Esophagus muscularis mucosa (tissue), 4 donors: ENCODE measurements at regions not wholly inside any gene's neighbourhood (a gene's known extent, or its start where the extent isn't known, plus 50 kb on each side); places are given as distances from the start of the nearest gene placed in this dataset.

Source experiments
- DNase-seq: peaks from one replicate; pipeline ENCODE4 v3.0.0-alpha.2; 2017; ENCODE audit errors: extremely low spot score
- H3K27ac ChIP-seq, 4 donors: fragments of 200-600 bp; sonication (generic); replicated peaks in 1 of 4; 1 replicate in 3 of 4; 2 replicates in 1 of 4; pipeline ENCODE4 v1.5.1; 2016 to 2019; ENCODE audit warnings: mild to moderate bottlenecking in 1 of 4
- H3K27me3 ChIP-seq, 4 donors: fragments of 200-600 bp; sonication (generic); one replicate each; pipeline versions ENCODE4 v1.5.1 to v1.6.0; 2016 to 2019
- H3K36me3 ChIP-seq, 4 donors: fragments of 200-600 bp; sonication (generic); one replicate each; pipeline ENCODE4 v1.5.1; 2016 to 2019
- H3K4me1 ChIP-seq, 4 donors: fragments of 200-600 bp; sonication (generic); one replicate each; pipeline ENCODE4 v1.5.1; 2016 to 2019
- H3K4me3 ChIP-seq, 4 donors: fragments of 200-600 bp; sonication (generic); 1 replicate in 2 of 4; 2 replicates in 2 of 4; pipeline ENCODE4 v1.5.1; 2016 to 2019; ENCODE audit warnings: mild to moderate bottlenecking in 4 of 4, moderate library complexity in 1 of 4
- H3K9me3 ChIP-seq, 4 donors: fragments of 200-600 bp; sonication (generic); 1 replicate in 3 of 4; 2 replicates in 1 of 4; pipeline ENCODE4 v1.5.1; 2016 to 2019
- EP300 ChIP-seq: sonication (generic); formaldehyde crosslinking; IDR thresholded peaks from one replicate; pipeline ENCODE4 v1.6.1; 2017; ENCODE audit warnings: antibody characterized with exemption
- POLR2A ChIP-seq: fragments of 450-650 bp; IDR thresholded peaks from one replicate; pipeline ENCODE4 v1.6.1; 2017; ENCODE audit warnings: antibody characterized with exemption, moderate library complexity, mild to moderate bottlenecking, low read depth
- POLR2AphosphoS5 ChIP-seq, 2 donors: sonication (generic); formaldehyde crosslinking; IDR thresholded peaks; one replicate each; pipeline ENCODE4 v1.6.1; 2017; ENCODE audit warnings: antibody characterized with exemption in 2 of 2
- WGBS: methylation state at CpG from one replicate; pipeline ENCODE4 v1.1.5; 2018; 5-methylcytosine and 5-hydroxymethylcytosine counted together
- intact Hi-C: fragments of 100-400 bp; cut with DNase I; formaldehyde crosslinking; loops from one replicate; pipeline ENCODE4 v1.15.1; 2023
- TF ChIP-seq, protein P1 (sequence below), 3 experiments: fragments of 200-600 bp in 2 of 3; fragments of 450-650 bp in 1 of 3; sonication (generic) in 2 of 3; IDR thresholded peaks; one replicate each; pipeline ENCODE4 v1.5.1; 2017 to 2019; ENCODE audit warnings: antibody characterized with exemption in 3 of 3, mild to moderate bottlenecking in 2 of 3, moderate library complexity in 1 of 3

DNA sequence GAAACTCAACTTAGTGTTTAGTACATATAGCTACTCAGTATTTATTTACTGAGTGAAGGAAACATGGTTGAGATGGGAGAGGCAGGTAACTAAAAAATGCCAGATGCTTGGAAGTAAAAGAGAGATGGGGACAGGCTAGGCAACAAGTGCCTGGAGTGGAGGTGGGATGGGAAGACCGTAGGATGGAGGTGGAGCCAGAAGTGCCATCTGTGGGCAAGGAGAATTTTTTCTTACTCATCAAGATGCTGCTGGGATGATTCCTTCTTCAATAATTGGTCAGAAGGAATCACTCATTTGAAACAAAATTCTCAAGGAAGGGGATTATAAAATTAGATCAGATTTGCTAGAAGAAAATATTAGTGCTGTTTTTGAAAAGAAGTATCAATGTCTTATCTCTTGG lies 72.9 kb downstream of the IFI44 start:
- DNase-seq, result no peak
- TF ChIP-seq, protein P1, sequence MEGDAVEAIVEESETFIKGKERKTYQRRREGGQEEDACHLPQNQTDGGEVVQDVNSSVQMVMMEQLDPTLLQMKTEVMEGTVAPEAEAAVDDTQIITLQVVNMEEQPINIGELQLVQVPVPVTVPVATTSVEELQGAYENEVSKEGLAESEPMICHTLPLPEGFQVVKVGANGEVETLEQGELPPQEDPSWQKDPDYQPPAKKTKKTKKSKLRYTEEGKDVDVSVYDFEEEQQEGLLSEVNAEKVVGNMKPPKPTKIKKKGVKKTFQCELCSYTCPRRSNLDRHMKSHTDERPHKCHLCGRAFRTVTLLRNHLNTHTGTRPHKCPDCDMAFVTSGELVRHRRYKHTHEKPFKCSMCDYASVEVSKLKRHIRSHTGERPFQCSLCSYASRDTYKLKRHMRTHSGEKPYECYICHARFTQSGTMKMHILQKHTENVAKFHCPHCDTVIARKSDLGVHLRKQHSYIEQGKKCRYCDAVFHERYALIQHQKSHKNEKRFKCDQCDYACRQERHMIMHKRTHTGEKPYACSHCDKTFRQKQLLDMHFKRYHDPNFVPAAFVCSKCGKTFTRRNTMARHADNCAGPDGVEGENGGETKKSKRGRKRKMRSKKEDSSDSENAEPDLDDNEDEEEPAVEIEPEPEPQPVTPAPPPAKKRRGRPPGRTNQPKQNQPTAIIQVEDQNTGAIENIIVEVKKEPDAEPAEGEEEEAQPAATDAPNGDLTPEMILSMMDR (IDR thresholded peaks at IDR 0.05), result no peak
- TF ChIP-seq POLR2AphosphoS5 (IDR thresholded peaks at IDR 0.05) (no peak), EP300 (no peak), POLR2A (no peak)
- Histone ChIP-seq H3K36me3 (no peaks in the 10 kb centered on the region), H3K9me3 (no peaks in the 10 kb centered on the region), H3K4me3 (no peak overlapping the region), H3K27ac (no peak overlapping the region), H3K4me1 (no peaks in the 10 kb centered on the region), H3K27me3 (no peaks in the 10 kb centered on the region)
- 62% methylated on average over 1 of the region's 1 CpG for WGBS
- intact Hi-C loops, result no loop called here

DNA sequence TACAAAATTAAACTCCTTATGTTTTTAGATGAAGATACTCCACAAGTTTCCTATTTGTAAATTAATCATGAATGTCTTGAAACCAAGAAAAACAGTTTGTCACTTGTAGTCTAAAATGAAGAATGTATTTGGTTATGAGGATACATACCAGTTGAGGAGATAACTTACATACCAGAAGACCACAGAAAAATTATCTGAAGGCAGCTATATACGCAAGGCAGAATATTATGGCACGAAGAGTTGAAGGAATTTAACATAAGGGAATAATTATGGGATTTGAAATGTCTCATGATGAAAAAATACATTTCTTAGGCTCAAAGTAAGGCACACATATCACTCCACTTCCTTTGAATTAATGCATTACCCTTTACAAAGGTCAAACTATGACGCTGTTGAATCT lies 73.3 kb downstream of the IFI44 start:
- intact Hi-C loops, result no loop called here
- Histone ChIP-seq H3K27ac (no peak overlapping the region), H3K9me3 (no peaks in the 10 kb centered on the region), H3K27me3 (no peaks in the 10 kb centered on the region), H3K4me1 (no peaks in the 10 kb centered on the region), H3K4me3 (no peak overlapping the region), H3K36me3 (no peaks in the 10 kb centered on the region)
- DNase-seq, result no peak
- TF ChIP-seq POLR2A (no peak), POLR2AphosphoS5 (IDR thresholded peaks at IDR 0.05) (no peak), EP300 (no peak)
- TF ChIP-seq, protein P1 (IDR thresholded peaks at IDR 0.05), result no peak
- 75% methylated on average over 3 of the region's 3 CpGs for WGBS

DNA sequence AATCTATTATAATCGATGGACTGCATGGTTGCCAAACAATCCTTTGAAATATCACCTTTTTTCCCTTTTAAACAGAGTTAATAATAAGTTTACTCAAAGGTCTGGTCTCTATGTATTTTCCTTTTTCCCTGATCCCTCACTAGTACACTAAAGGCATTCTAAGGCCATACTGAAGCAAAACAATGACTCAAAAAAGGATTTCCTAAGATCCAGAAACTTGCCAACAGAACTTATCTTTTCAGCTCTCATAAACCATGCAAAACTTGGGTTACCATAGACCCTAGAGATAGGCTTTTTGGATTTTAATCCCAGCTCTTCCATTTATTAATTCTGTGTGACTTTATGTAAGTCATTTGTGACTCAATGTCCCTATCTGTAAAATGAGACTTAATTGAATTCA lies 77.1 kb downstream of the IFI44 start:
- Histone ChIP-seq H3K36me3 (no peaks in the 10 kb centered on the region), H3K27ac (no peak overlapping the region), H3K9me3 (no peaks in the 10 kb centered on the region), H3K4me3 (no peak overlapping the region), H3K27me3 (no peaks in the 10 kb centered on the region), H3K4me1 (no peaks in the 10 kb centered on the region)
- TF ChIP-seq, protein P1 (IDR thresholded peaks at IDR 0.05), result no peak
- TF ChIP-seq POLR2A, result no peak
- TF ChIP-seq POLR2AphosphoS5 (IDR thresholded peaks at IDR 0.05), result no peak
- no peak for TF ChIP-seq EP300
- 81% methylated on average over 1 of the region's 1 CpG for WGBS
- DNase-seq, result no peak
- intact Hi-C loops, result no loop called here

DNA sequence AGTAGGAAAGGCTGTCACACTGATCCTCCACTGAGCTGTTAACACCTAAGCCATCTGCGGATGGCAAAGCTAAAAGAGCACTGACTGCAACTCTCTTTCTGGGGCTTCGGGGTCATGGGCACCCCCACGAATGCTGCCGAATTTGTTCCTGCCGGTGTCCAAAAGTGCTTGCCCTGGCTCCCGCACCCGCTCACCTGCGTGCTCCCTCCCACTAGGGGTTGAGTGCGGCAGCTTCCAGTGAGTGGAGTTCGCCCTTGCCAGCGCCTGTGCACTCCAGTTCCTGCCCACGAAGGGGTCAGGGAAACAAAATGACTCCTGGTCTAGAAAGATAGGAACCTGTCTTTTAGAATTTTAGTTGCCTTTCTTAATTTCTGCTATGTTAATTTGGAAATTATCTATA lies 78.7 kb downstream of the IFI44 start:
- no peaks in the 10 kb centered on the region for H3K9me3 ChIP-seq
- no peaks in the 10 kb centered on the region for H3K27me3 ChIP-seq
- no peak for DNase-seq
- no peaks in the 10 kb centered on the region for H3K36me3 ChIP-seq
- H3K27ac ChIP-seq, result no peak overlapping the region
- H3K4me1 ChIP-seq, result no peaks in the 10 kb centered on the region
- TF ChIP-seq POLR2A, result no peak
- no peak for TF ChIP-seq POLR2AphosphoS5 (IDR thresholded peaks at IDR 0.05)
- TF ChIP-seq, protein P1 (IDR thresholded peaks at IDR 0.05), result no peak
- no peak for TF ChIP-seq EP300
- H3K4me3 ChIP-seq, result no peak overlapping the region
- WGBS, result 96% methylated on average over 12 of the region's 12 CpGs
- intact Hi-C loops, result no loop called here

DNA sequence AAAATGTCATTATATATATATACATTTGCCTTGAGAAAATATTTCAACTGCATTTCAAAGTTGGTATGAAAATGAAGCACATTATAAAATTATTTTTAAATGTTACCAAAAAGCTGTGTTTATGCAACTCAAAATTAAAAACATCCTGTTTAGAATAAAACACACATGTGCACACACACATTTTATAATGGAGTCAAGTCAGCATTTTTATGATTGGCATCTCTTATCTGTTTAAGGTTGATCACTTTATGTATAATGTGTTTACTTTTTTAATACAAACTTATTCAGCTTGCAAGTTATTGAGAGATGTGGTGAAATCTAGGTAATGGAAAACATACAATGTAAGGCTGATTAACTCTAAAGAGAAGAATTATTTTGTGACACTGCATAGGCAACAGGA lies 80.4 kb downstream of the IFI44 start:
- Histone ChIP-seq H3K27ac (no peak overlapping the region), H3K36me3 (no peaks in the 10 kb centered on the region), H3K27me3 (no peaks in the 10 kb centered on the region), H3K4me1 (no peaks in the 10 kb centered on the region), H3K9me3 (no peaks in the 10 kb centered on the region), H3K4me3 (no peak overlapping the region)
- no peak for DNase-seq
- intact Hi-C loops, result no loop called here
- TF ChIP-seq POLR2A (no peak), POLR2AphosphoS5 (IDR thresholded peaks at IDR 0.05) (no peak), EP300 (no peak)
- TF ChIP-seq, protein P1 (IDR thresholded peaks at IDR 0.05), result no peak
